Panc1 (cell line): ENCODE measurements at regions not wholly inside any gene's neighbourhood (a gene's known extent, or its start where the extent isn't known, plus 50 kb on each side); places are given as distances from the start of the nearest gene placed in this dataset.

Experiments used
- ATAC-seq: fragments of 200-7000 bp; cut with Tn5 transposase; 2 replicates; pipeline ENCODE4 v1.9.1; 2020; ENCODE audit warnings: mild to moderate bottlenecking, moderate library complexity
- BruUV-seq: library from RNA; stranded (reverse); fragments of 400-500 nt; replicated peaks from 2 replicates; lab custom pipeline; 2021; lab: Mats Ljungman, UMichigan
- CTCF ChIA-PET: fragments of 300-600 bp; sonication (Branson Sonifier 250); formaldehyde crosslinking; loops from one replicate; lab custom pipeline; 2022; ENCODE audit warnings: antibody characterized with exemption; lab: Charles Lee
- POLR2A ChIA-PET: fragments of 300-600 bp; sonication (Branson Sonifier 250); formaldehyde crosslinking; loops from one replicate; lab custom pipeline; 2022; ENCODE audit warnings: antibody characterized with exemption; lab: Charles Lee
- DNase-seq: peaks from one replicate; pipeline ENCODE4 v3.0.0-alpha.2; 2010; ENCODE audit warnings: low read depth, low spot score
- H3K27ac ChIP-seq: 2 replicates; pipeline ENCODE4 v1.5.1; 2011; ENCODE audit warnings: mild to moderate bottlenecking, low read length, inconsistent platforms
- H3K27me3 ChIP-seq: fragments of 200-500 bp; sonication (Bioruptor generic); 2 replicates; pipeline ENCODE4 v1.6.0; 2014; ENCODE audit warnings: low read length, inconsistent platforms; ENCODE audit not compliant: control insufficient read depth, insufficient read depth
- H3K36me3 ChIP-seq: fragments of 200-500 bp; sonication (Bioruptor generic); 2 replicates; pipeline ENCODE4 v1.5.1; 2014; ENCODE audit warnings: inconsistent platforms, mild to moderate bottlenecking, low read length, moderate library complexity; ENCODE audit not compliant: control insufficient read depth, insufficient read depth
- H3K4me1 ChIP-seq: 2 replicates; pipeline ENCODE4 v1.5.1; 2011; ENCODE audit warnings: inconsistent platforms, mild to moderate bottlenecking, low read length, moderate library complexity; ENCODE audit not compliant: control insufficient read depth, insufficient read depth
- H3K4me3 ChIP-seq, 2 experiments: 2 replicates each; pipeline ENCODE4 v1.5.1; 2011 to 2012; ENCODE audit warnings: low read depth in 2 of 2, low read length in 2 of 2, mild to moderate bottlenecking in 2 of 2, inconsistent platforms in 1 of 2, moderate library complexity in 1 of 2
- H3K9me3 ChIP-seq: fragments of 200-500 bp; sonication (Bioruptor generic); 2 replicates; pipeline ENCODE4 v1.5.1; 2014; ENCODE audit warnings: low read depth, mild to moderate bottlenecking, inconsistent platforms, low read length, moderate library complexity; ENCODE audit not compliant: control insufficient read depth, insufficient read depth
- CTCF ChIP-seq: fragments of 450-650 bp; IDR thresholded peaks from 2 replicates; pipeline ENCODE4 v1.5.1; 2017; ENCODE audit warnings: mild to moderate bottlenecking
- POLR2AphosphoS5 ChIP-seq: IDR thresholded peaks from 2 replicates; pipeline ENCODE4 v1.6.1; 2012; ENCODE audit warnings: mild to moderate bottlenecking, low read depth, low read length, moderate library complexity
- REST ChIP-seq, 2 experiments: IDR thresholded peaks; 2 replicates each; pipeline ENCODE4 v1.6.1; 2011 to 2012; ENCODE audit warnings: low read depth in 2 of 2, control low read depth in 1 of 2, low read length in 1 of 2, mild to moderate bottlenecking in 1 of 2, moderate library complexity in 1 of 2; ENCODE audit not compliant: insufficient read depth in 1 of 2
- SIN3A ChIP-seq: IDR thresholded peaks from 2 replicates; pipeline ENCODE4 v1.6.1; 2012; ENCODE audit warnings: low read depth, mild to moderate bottlenecking, low read length, moderate library complexity, borderline replicate concordance; ENCODE audit not compliant: insufficient read depth
- TCF7L2 ChIP-seq: IDR thresholded peaks from 2 replicates; pipeline ENCODE4 v1.6.1; 2011; ENCODE audit warnings: mild to moderate bottlenecking, low read depth, low read length, inconsistent platforms
- in situ Hi-C: cut with HindIII; loops from 2 replicates; pipeline ENCODE4 v1.10.0; 2016; ENCODE audit warnings: low sequenced_read_pairs, low pct_unique_long_range_greater_than_20kb
- intact Hi-C: fragments of 100-400 bp; cut with micrococcal nuclease; formaldehyde crosslinking; loops from one replicate; pipeline ENCODE4 v1.10.0; 2022; ENCODE audit not compliant: unreplicated experiment

- CTCF ChIA-PET, result no interaction called here
- no peak overlapping the region for H3K27ac ChIP-seq
- BruUV-seq, result no TSS peak
- intact Hi-C loops, result no loop called here
- TF ChIP-seq REST (IDR thresholded peaks at IDR 0.05; ENCODE audit: insufficient read depth in 1 of 2, low read depth in 2 of 2, low read length in 1 of 2) (no peak), CTCF (no peak), SIN3A (no peak), POLR2AphosphoS5 (no peak), TCF7L2 (no peak)
- DNase-seq, result no peak
- H3K36me3 ChIP-seq, result no peaks in the 10 kb centered on the region
- ATAC-seq, result no peak
- in situ Hi-C loops, result no loop called here
- no peak overlapping the region for H3K4me3 ChIP-seq
- POLR2A ChIA-PET, result no interaction called here
- no peaks in the 10 kb centered on the region for H3K4me1 ChIP-seq
- no peaks in the 10 kb centered on the region for H3K9me3 ChIP-seq
- no peaks in the 10 kb centered on the region for H3K27me3 ChIP-seq
These were observed 176.1 kb downstream of the RMST start for GRCh38 chr12:97638739-97639138.

- no peak for DNase-seq
- ATAC-seq, result no peak
- Histone ChIP-seq H3K4me3 (no peak overlapping the region), H3K27me3 (no peaks in the 10 kb centered on the region), H3K36me3 (no peaks in the 10 kb centered on the region), H3K27ac (no peak overlapping the region), H3K9me3 (no peaks in the 10 kb centered on the region), H3K4me1 (no peaks in the 10 kb centered on the region)
- intact Hi-C loops, result no loop called here
- in situ Hi-C loops, result no loop called here
- TF ChIP-seq CTCF, result no peak
- TF ChIP-seq SIN3A, result no peak
- TF ChIP-seq REST (IDR thresholded peaks at IDR 0.05; ENCODE audit: insufficient read depth in 1 of 2, low read depth in 2 of 2, low read length in 1 of 2), result no peak
- TF ChIP-seq POLR2AphosphoS5, result no peak
- TF ChIP-seq TCF7L2, result no peak
- POLR2A ChIA-PET, result no interaction called here
- CTCF ChIA-PET, result no interaction called here
- BruUV-seq, result no TSS peak
These were observed 177.1 kb downstream of the RMST start for GRCh38 chr12:97639702-97640101.
